H1 (cell line): ENCODE measurements at regions not wholly inside any gene's neighbourhood (a gene's known extent, or its start where the extent isn't known, plus 50 kb on each side); places are given as distances from the start of the nearest gene placed in this dataset.
"Not testable (repeated sequence)": the region's sequence is repeated elsewhere in the genome, so short reads cannot be mapped to it uniquely, and the experiment has no call there.

ENCODE experiments used
- CTCF ChIA-PET: fragments of 300-600 bp; sonication (Branson Sonifier 250); formaldehyde crosslinking; loops from one replicate; lab custom pipeline; 2021; ENCODE audit not compliant: partially characterized antibody; lab: Charles Lee
- POLR2A ChIA-PET: fragments of 300-600 bp; sonication (Branson Sonifier 250); formaldehyde crosslinking; loops from one replicate; lab custom pipeline; 2021; ENCODE audit warnings: inconsistent platforms; ENCODE audit not compliant: partially characterized antibody; lab: Charles Lee
- DNase-seq, 2 experiments: peaks; one replicate each; pipeline versions ENCODE4 v3.0.0 to v3.0.0-alpha.2; 2010 to 2022; ENCODE audit warnings: low spot score in 2 of 2, low read depth in 1 of 2, mixed read lengths in 1 of 2
- FAIRE-seq: peaks from 2 replicates; lab custom pipeline; 2011; peaks lifted over from hg19 to GRCh38; lab: Jason Lieb, UNC
- H2AFZ ChIP-seq: 2 replicates; pipeline ENCODE4 v1.8.1; 2012; ENCODE audit warnings: low read length, inconsistent platforms
- H2AK5ac ChIP-seq: 2 replicates; pipeline ENCODE4 v1.6.1; 2013; ENCODE audit warnings: low read depth, low read length
- H2BK120ac ChIP-seq: replicated peaks from 2 replicates; pipeline ENCODE3; 2013; ENCODE audit warnings: low read depth, low read length, inconsistent platforms
- H2BK12ac ChIP-seq: 2 replicates; pipeline ENCODE4 v1.6.1; 2013; ENCODE audit warnings: low read depth, low read length
- H2BK15ac ChIP-seq: 2 replicates; pipeline ENCODE4 v1.6.1; 2013; ENCODE audit warnings: low read length
- H2BK20ac ChIP-seq: 2 replicates; pipeline ENCODE4 v1.6.1; 2013; ENCODE audit warnings: low read length
- H2BK5ac ChIP-seq: 2 replicates; pipeline ENCODE4 v1.6.1; 2013; ENCODE audit warnings: low read depth, low read length
- H3K14ac ChIP-seq: 2 replicates; pipeline ENCODE4 v1.6.1; 2013; ENCODE audit warnings: inconsistent platforms; ENCODE audit not compliant: insufficient read length
- H3K18ac ChIP-seq: 2 replicates; pipeline ENCODE4 v1.6.1; 2013; ENCODE audit warnings: low read length; ENCODE audit errors: extremely low read depth
- H3K23ac ChIP-seq: 2 replicates; pipeline ENCODE4 v1.6.1; 2013; ENCODE audit warnings: inconsistent platforms; ENCODE audit not compliant: insufficient read length
- H3K23me2 ChIP-seq: 2 replicates; pipeline ENCODE4 v1.6.1; 2013; ENCODE audit warnings: low read depth, low read length
- H3K27ac ChIP-seq: 2 replicates; pipeline ENCODE4 v1.6.1; 2011; ENCODE audit warnings: low read depth, low read length, inconsistent platforms
- H3K27me3 ChIP-seq, 4 experiments: replicated peaks in 1 of 4; 1 replicate in 1 of 4; 2 replicates in 3 of 4; pipeline versions ENCODE4 v1.6.1 to v1.8.1; 2011 to 2013; ENCODE audit warnings: low read length in 3 of 4, mild to moderate bottlenecking in 3 of 4, inconsistent platforms in 2 of 4, mixed read lengths in 2 of 4, moderate library complexity in 1 of 4; ENCODE audit not compliant: control insufficient read depth in 3 of 4, insufficient read depth in 3 of 4; ENCODE audit errors: extremely low read depth in 1 of 4
- H3K36me3 ChIP-seq, 4 experiments: 2 replicates each; pipeline versions ENCODE4 v1.6.1 to v1.8.1; 2011 to 2013; ENCODE audit warnings: mild to moderate bottlenecking in 4 of 4, low read length in 3 of 4, moderate library complexity in 2 of 4, control low read depth in 1 of 4, inconsistent platforms in 1 of 4; ENCODE audit not compliant: insufficient read depth in 4 of 4, control insufficient read depth in 2 of 4
- H3K4ac ChIP-seq: replicated peaks from 2 replicates; pipeline ENCODE3; 2013; ENCODE audit warnings: low read length, low read depth, mixed read lengths, inconsistent platforms; ENCODE audit not compliant: insufficient read length
- H3K4me1 ChIP-seq, 4 experiments: replicated peaks in 1 of 4; 1 replicate in 1 of 4; 2 replicates in 3 of 4; pipeline versions ENCODE4 v1.6.1 to v1.8.1; 2011 to 2013; ENCODE audit warnings: low read length in 3 of 4, inconsistent platforms in 2 of 4, mixed read lengths in 1 of 4; ENCODE audit not compliant: insufficient read depth in 4 of 4, control insufficient read depth in 3 of 4
- H3K4me2 ChIP-seq, 2 experiments: 2 replicates each; pipeline versions ENCODE4 v1.6.1 to v1.8.1; 2011 to 2013; ENCODE audit warnings: low read depth in 2 of 2, low read length in 2 of 2, control low read depth in 1 of 2, inconsistent platforms in 1 of 2, mild to moderate bottlenecking in 1 of 2; ENCODE audit not compliant: insufficient read depth in 1 of 2
- H3K4me3 ChIP-seq, 4 experiments: fragments of 200-600, 300-600 bp in 1 of 4; sonication (generic), shearing (Covaris generic), sonication (Bioruptor Twin) in 1 of 4; 2 replicates each; pipeline versions ENCODE4 v1.5.1 to v1.8.1; 2011 to 2016; ENCODE audit warnings: low read length in 4 of 4, low read depth in 3 of 4, control low read depth in 2 of 4, inconsistent platforms in 2 of 4, mild to moderate bottlenecking in 2 of 4, mixed read lengths in 1 of 4, moderate library complexity in 1 of 4; ENCODE audit not compliant: insufficient read depth in 2 of 4; ENCODE audit errors: extremely low read depth in 1 of 4
- H3K56ac ChIP-seq: replicated peaks from 2 replicates; pipeline ENCODE3; 2013; ENCODE audit warnings: low read depth, mild to moderate bottlenecking, mixed read lengths, low read length, inconsistent platforms; ENCODE audit not compliant: insufficient read length
- H3K79me1 ChIP-seq: 2 replicates; pipeline ENCODE4 v1.6.1; 2013; ENCODE audit warnings: low read depth, low read length, control low read depth
- H3K79me2 ChIP-seq, 2 experiments: 2 replicates each; pipeline versions ENCODE4 v1.6.1 to v1.8.1; 2012 to 2013; ENCODE audit warnings: low read length in 2 of 2, mild to moderate bottlenecking in 2 of 2, inconsistent platforms in 1 of 2; ENCODE audit not compliant: insufficient read depth in 2 of 2, control insufficient read depth in 1 of 2
- H3K9ac ChIP-seq, 4 experiments: replicated peaks in 1 of 4; 1 replicate in 1 of 4; 2 replicates in 3 of 4; pipeline versions ENCODE4 v1.6.1 to v1.8.1; 2011 to 2013; ENCODE audit warnings: low read depth in 3 of 4, low read length in 3 of 4, control low read depth in 2 of 4, mild to moderate bottlenecking in 2 of 4, moderate library complexity in 2 of 4, inconsistent platforms in 1 of 4; ENCODE audit errors: extremely low read depth in 1 of 4
- H3K9me3 ChIP-seq, 2 experiments: 2 replicates each; pipeline versions ENCODE4 v1.6.1 to v1.8.1; 2012 to 2013; ENCODE audit warnings: mild to moderate bottlenecking in 2 of 2, moderate library complexity in 2 of 2, control low read depth in 1 of 2, inconsistent platforms in 1 of 2, low read depth in 1 of 2, low read length in 1 of 2, mixed read lengths in 1 of 2; ENCODE audit not compliant: insufficient read depth in 2 of 2
- H4K20me1 ChIP-seq, 2 experiments: replicated peaks in 1 of 2; 2 replicates each; pipeline versions ENCODE3 to v1.8.1; 2011 to 2013; ENCODE audit warnings: inconsistent platforms in 2 of 2, low read length in 2 of 2, mild to moderate bottlenecking in 1 of 2; ENCODE audit not compliant: insufficient read depth in 2 of 2, control insufficient read depth in 1 of 2
- H4K5ac ChIP-seq: 2 replicates; pipeline ENCODE4 v1.6.1; 2013; ENCODE audit warnings: low read length, low read depth, mixed read lengths, inconsistent platforms; ENCODE audit not compliant: insufficient read length
- H4K8ac ChIP-seq: 2 replicates; pipeline ENCODE4 v1.8.0; 2013; ENCODE audit warnings: mild to moderate bottlenecking, moderate library complexity, low read length, inconsistent platforms; ENCODE audit not compliant: insufficient read depth; ENCODE audit errors: extremely low read depth
- H4K91ac ChIP-seq: replicated peaks from 2 replicates; pipeline ENCODE3; 2013; ENCODE audit warnings: low read length, mixed read lengths, inconsistent platforms; ENCODE audit not compliant: insufficient read length
- PHF8 ChIP-seq: fragments of 200-600 bp; sonication (generic); conservative IDR thresholded peaks from 2 replicates; pipeline ENCODE4 v1.7.1; 2012; ENCODE audit warnings: low read depth, mild to moderate bottlenecking, inconsistent platforms, low read length, moderate library complexity
- RXRA ChIP-seq: IDR thresholded peaks from 2 replicates; pipeline ENCODE4 v1.6.1; 2011; ENCODE audit warnings: low read depth, mild to moderate bottlenecking, low read length, moderate library complexity; ENCODE audit not compliant: insufficient read depth
- WGBS, 2 experiments: shearing (Covaris generic) in 1 of 2; methylation state at CpG; one replicate each; pipeline versions ENCODE4 v1.1.6 to v1.1.7; 2013 to 2015; ENCODE audit warnings: low lambda C conversion rate in 2 of 2, mixed read lengths in 2 of 2, inconsistent platforms in 1 of 2, low coverage in 1 of 2, missing lambda C conversion rate in 1 of 2; ENCODE audit not compliant: insufficient replicate concordance in 2 of 2, insufficient coverage in 1 of 2, insufficient read length in 1 of 2; ENCODE audit errors: extremely low coverage in 1 of 2, missing lambda C conversion rate in 1 of 2; 5-methylcytosine and 5-hydroxymethylcytosine counted together

DNA sequence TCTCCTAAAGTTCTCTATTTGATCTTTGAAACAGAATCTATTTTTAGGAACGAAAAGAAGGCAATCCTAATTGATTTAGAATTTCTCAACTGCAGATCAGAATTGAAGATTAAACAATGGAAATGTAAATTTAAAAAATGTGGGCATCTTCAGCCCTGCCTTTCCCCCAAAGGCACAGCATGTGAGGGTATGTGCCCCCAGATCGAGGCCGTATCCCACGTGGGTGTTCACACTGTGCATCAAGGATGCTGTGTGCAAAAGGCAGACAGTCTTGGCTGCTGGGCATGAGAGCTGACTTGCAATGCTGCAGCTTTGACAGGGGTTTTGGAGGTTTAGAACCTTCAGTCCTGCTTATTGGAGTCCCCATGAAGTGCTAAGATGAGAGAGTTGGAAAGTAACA, 346.3 kb downstream of the VRK1 start:
- H3K27me3 ChIP-seq, result no peaks in the 10 kb centered on the region; a peak in 1 of 7 replicates
- H2AK5ac ChIP-seq, result no peak overlapping the region
- H3K79me2 ChIP-seq, result no peaks in the 10 kb centered on the region
- no peak overlapping the region for H2BK12ac ChIP-seq
- TF ChIP-seq PHF8, result no peak
- no peak for TF ChIP-seq RXRA
- no peak for DNase-seq
- no peak overlapping the region for H4K8ac ChIP-seq
- FAIRE-seq, result no peak
- no peak overlapping the region for H4K91ac ChIP-seq
- no peaks in the 10 kb centered on the region for H4K20me1 ChIP-seq
- no peak overlapping the region for H3K23ac ChIP-seq
- CTCF ChIA-PET, result interaction anchor here (0.6 to 1.6 kb wide), 3 partner anchors 10 to 12 kb away, joined by 3 to 5 read pairs (median 3); no protein-coding TSS in a partner anchor
- no peak overlapping the region; the same call in 1 of the 2 replicates for H3K27ac ChIP-seq
- H3K18ac ChIP-seq, result no peak overlapping the region
- H3K36me3 ChIP-seq, result no peaks in the 10 kb centered on the region
- no peak overlapping the region for H3K4me3 ChIP-seq
- no peaks in the 10 kb centered on the region for H3K23me2 ChIP-seq
- H2AFZ ChIP-seq, result no peak overlapping the region
- H3K79me1 ChIP-seq, result no peaks in the 10 kb centered on the region
- no peak overlapping the region for H2BK20ac ChIP-seq
- H3K9ac ChIP-seq, result no peak overlapping the region
- WGBS, 2 experiments, result 87% methylated on average over 4 of the region's 4 CpGs; no CpG with 5 or more reads in 1 of the 2 experiments
- no peak overlapping the region for H4K5ac ChIP-seq
- H2BK15ac ChIP-seq, result no peak overlapping the region
- H3K14ac ChIP-seq, result no peak overlapping the region
- POLR2A ChIA-PET, result interaction anchor here (0.6 kb wide), 1 partner anchor 11 kb away, joined by 3 read pairs; no protein-coding TSS in a partner anchor
- H3K4me2 ChIP-seq, result no peak overlapping the region
- H3K4me1 ChIP-seq, result no peaks in the 10 kb centered on the region
- H2BK5ac ChIP-seq, result no peak overlapping the region
- H2BK120ac ChIP-seq, result no peak overlapping the region
- H3K56ac ChIP-seq, result no peak overlapping the region
- H3K4ac ChIP-seq, result no peak overlapping the region
- H3K9me3 ChIP-seq, result no peaks in the 10 kb centered on the region

DNA sequence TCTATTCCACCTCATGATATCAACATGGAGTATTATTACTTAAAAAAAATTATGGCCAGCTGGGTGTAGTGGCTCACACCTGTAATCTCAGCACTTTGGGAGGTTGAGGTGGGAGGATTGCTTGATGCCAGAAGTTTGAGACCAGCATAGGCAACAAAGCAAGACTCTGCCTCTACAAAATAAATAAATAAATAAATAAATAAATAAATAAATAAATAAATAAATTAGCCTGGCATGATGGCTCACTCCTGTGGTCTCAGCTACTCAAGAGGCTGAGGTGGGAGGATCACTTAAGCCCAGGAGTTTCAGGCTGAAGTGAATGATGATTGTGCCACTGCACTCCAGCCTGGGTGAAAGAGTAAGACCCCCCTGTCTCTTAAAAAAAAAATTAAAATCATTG, 350.8 kb downstream of the VRK1 start:
- H3K27me3 ChIP-seq, H4K20me1 ChIP-seq, H3K9me3 ChIP-seq, H3K79me2 ChIP-seq, CTCF ChIA-PET, H3K36me3 ChIP-seq, H4K91ac ChIP-seq, H4K5ac ChIP-seq, H2BK20ac ChIP-seq, DNase-seq, H2BK12ac ChIP-seq, H3K18ac ChIP-seq, H3K4ac ChIP-seq, H3K23me2 ChIP-seq, H3K56ac ChIP-seq, H3K27ac ChIP-seq, POLR2A ChIA-PET, H3K4me1 ChIP-seq, H3K14ac ChIP-seq, H2AFZ ChIP-seq, H3K4me3 ChIP-seq, H4K8ac ChIP-seq, H3K9ac ChIP-seq, H2BK15ac ChIP-seq, H2BK5ac ChIP-seq, FAIRE-seq, H3K79me1 ChIP-seq, H3K23ac ChIP-seq, H3K4me2 ChIP-seq, H2BK120ac ChIP-seq, H2AK5ac ChIP-seq: not testable (repeated sequence)
